ENCODE measurements at regions not wholly inside any gene's neighbourhood (a gene's known extent, or its start where the extent isn't known, plus 50 kb on each side); places are given as distances from the start of the nearest gene placed in this dataset.

GRCh38 chr17:27398691-27399090 is 57.6 kb upstream of the KSR1 start:
- Histone ChIP-seq H3K27me3 (ENCODE audit: control insufficient read depth in 1 of 2, insufficient read depth in 2 of 2, low read length in 2 of 2) (peaks cover 0 to 4% of the 10 kb centered on the region in 2 experiments), H3K27ac (ENCODE audit: low read depth in 1 of 2, low read length in 2 of 2) (no peak overlapping the region), H3K4me3 (ENCODE audit: low read length) (no peak overlapping the region), H3K9me3 (ENCODE audit: control insufficient read depth in 1 of 2, insufficient read depth in 1 of 2, low read length in 2 of 2) (no peaks in the 10 kb centered on the region), H3K4me1 (ENCODE audit: insufficient read depth, low read length) (no peaks in the 10 kb centered on the region), H3K36me3 (ENCODE audit: insufficient read depth, low read length) (no peaks in the 10 kb centered on the region)
- intact Hi-C loops (cut with DNase I, micrococcal nuclease), result no loop called here
- Mint-ChIP-seq H3K4me1 (ENCODE audit: low read depth) (no peaks in the 10 kb centered on the region), H3K27me3 (peaks cover 25% of the 10 kb centered on the region), H3K27ac (no peak overlapping the region), H3K4me3 (no peak overlapping the region), H3K9me3 (no peaks in the 10 kb centered on the region), H3K36me3 (ENCODE audit: low read depth) (no peaks in the 10 kb centered on the region)
- ChIA-PET CTCF (no interaction called here), POLR2A (no interaction called here)
- ATAC-seq (ENCODE audit: poor library complexity) (no peak), DNase-seq (no peak)
- no peak for TF ChIP-seq CTCF (IDR thresholded peaks at IDR 0.05)

GRCh38 chr17:27400991-27401390 is 55.3 kb upstream of the KSR1 start:
- no peak for TF ChIP-seq CTCF (IDR thresholded peaks at IDR 0.05)
- H3K27ac Mint-ChIP-seq, result no peak overlapping the region
- H3K27me3 Mint-ChIP-seq, result peaks cover 16% of the 10 kb centered on the region
- CTCF ChIA-PET, result no interaction called here
- no peaks in the 10 kb centered on the region for H3K36me3 ChIP-seq (ENCODE audit: insufficient read depth, low read length)
- ATAC-seq (ENCODE audit: poor library complexity) (no peak), DNase-seq (no peak)
- no peaks in the 10 kb centered on the region for H3K4me1 ChIP-seq (ENCODE audit: insufficient read depth, low read length)
- H3K4me1 Mint-ChIP-seq (ENCODE audit: low read depth), result no peaks in the 10 kb centered on the region
- H3K36me3 Mint-ChIP-seq (ENCODE audit: low read depth), result no peaks in the 10 kb centered on the region
- H3K4me3 ChIP-seq (ENCODE audit: low read length), result no peak overlapping the region
- intact Hi-C loops (cut with DNase I, micrococcal nuclease), result loop anchor here in 1 of 2 experiments (10.0 kb wide), 1 partner anchor 46 kb away; no protein-coding TSS in a partner anchor
- H3K9me3 ChIP-seq (ENCODE audit: control insufficient read depth in 1 of 2, insufficient read depth in 1 of 2, low read length in 2 of 2), result no peaks in the 10 kb centered on the region
- no peak overlapping the region for H3K27ac ChIP-seq (ENCODE audit: low read depth in 1 of 2, low read length in 2 of 2)
- H3K27me3 ChIP-seq (ENCODE audit: control insufficient read depth in 1 of 2, insufficient read depth in 2 of 2, low read length in 2 of 2), result peaks cover 0 to 2% of the 10 kb centered on the region in 2 experiments
- no peak overlapping the region for H3K4me3 Mint-ChIP-seq
- POLR2A ChIA-PET, result no interaction called here
- H3K9me3 Mint-ChIP-seq, result no peaks in the 10 kb centered on the region

GRCh38 chr17:27402943-27403342 is 53.3 kb upstream of the KSR1 start:
- ATAC-seq (ENCODE audit: poor library complexity), result no peak
- CTCF ChIA-PET, result no interaction called here
- H3K4me3 Mint-ChIP-seq, result no peak overlapping the region

More at GRCh38 chr17:27402943-27403342, 53.3 kb upstream of the KSR1 start:
- Histone ChIP-seq H3K9me3 (ENCODE audit: control insufficient read depth in 1 of 2, insufficient read depth in 1 of 2, low read length in 2 of 2) (no peaks in the 10 kb centered on the region), H3K27ac (ENCODE audit: low read depth in 1 of 2, low read length in 2 of 2) (no peak overlapping the region), H3K4me3 (ENCODE audit: low read length) (no peak overlapping the region), H3K27me3 (ENCODE audit: control insufficient read depth in 1 of 2, insufficient read depth in 2 of 2, low read length in 2 of 2) (no peaks in the 10 kb centered on the region), H3K36me3 (ENCODE audit: insufficient read depth, low read length) (no peaks in the 10 kb centered on the region), H3K4me1 (ENCODE audit: insufficient read depth, low read length) (no peaks in the 10 kb centered on the region)
- no peaks in the 10 kb centered on the region for H3K4me1 Mint-ChIP-seq (ENCODE audit: low read depth)
- no peaks in the 10 kb centered on the region for H3K9me3 Mint-ChIP-seq
- H3K27ac Mint-ChIP-seq, result no peak overlapping the region
- intact Hi-C loops (cut with DNase I, micrococcal nuclease), result loop anchor here in 1 of 2 experiments (10.0 kb wide), 1 partner anchor 48 kb away; no protein-coding TSS in a partner anchor
- POLR2A ChIA-PET, result no interaction called here
- DNase-seq, result no peak
- peaks cover 5% of the 10 kb centered on the region for H3K27me3 Mint-ChIP-seq
- no peak for TF ChIP-seq CTCF (IDR thresholded peaks at IDR 0.05)
- H3K36me3 Mint-ChIP-seq (ENCODE audit: low read depth), result no peaks in the 10 kb centered on the region
